Endothelial cell of umbilical vein (primary cell): ENCODE measurements at regions not wholly inside any gene's neighbourhood (a gene's known extent, or its start where the extent isn't known, plus 50 kb on each side); places are given as distances from the start of the nearest gene placed in this dataset.

Source experiments
- BruUV-seq: library from RNA; stranded (reverse); fragments of 400-500 nt; replicated peaks from 2 replicates; lab custom pipeline; 2021; lab: Mats Ljungman, UMichigan
- CTCF ChIA-PET: fragments of 300-600, 350-600 bp; sonication (Branson Sonifier 250); formaldehyde crosslinking; loops from one replicate; lab custom pipeline; 2021; ENCODE audit warnings: antibody characterized with exemption, inconsistent platforms; lab: Charles Lee
- POLR2A ChIA-PET: fragments of 300-600, 350-600 bp; sonication (Branson Sonifier 250); formaldehyde crosslinking; loops from one replicate; lab custom pipeline; 2021; ENCODE audit warnings: antibody characterized with exemption, inconsistent platforms; lab: Charles Lee
- DNase-seq: peaks from one replicate; pipeline ENCODE4 v3.0.0-alpha.2; 2011; ENCODE audit warnings: low read depth, low spot score
- FAIRE-seq: peaks from 2 replicates; lab custom pipeline; 2011; peaks lifted over from hg19 to GRCh38; lab: Jason Lieb, UNC
- H2AFZ ChIP-seq: 2 replicates; pipeline ENCODE4 v1.6.0; 2012; ENCODE audit warnings: low read depth, low read length, control low read depth, inconsistent platforms
- H3K27ac ChIP-seq: 2 replicates; pipeline ENCODE4 v1.5.1; 2011; ENCODE audit warnings: low read depth, mild to moderate bottlenecking, control low read depth, low read length, moderate library complexity; ENCODE audit not compliant: insufficient read depth
- H3K27me3 ChIP-seq, 2 experiments: 2 replicates each; pipeline versions ENCODE4 v1.6.0 to v1.6.1; 2011; ENCODE audit warnings: low read length in 2 of 2, mixed read lengths in 1 of 2; ENCODE audit not compliant: control insufficient read depth in 2 of 2, insufficient read depth in 2 of 2
- H3K36me3 ChIP-seq, 2 experiments: 2 replicates in 1 of 2; 3 replicates in 1 of 2; pipeline ENCODE4 v1.5.1; 2011; ENCODE audit warnings: low read length in 2 of 2, mild to moderate bottlenecking in 1 of 2, moderate library complexity in 1 of 2; ENCODE audit not compliant: control insufficient read depth in 2 of 2, insufficient read depth in 2 of 2; ENCODE audit errors: extremely low read depth in 1 of 2
- H3K4me1 ChIP-seq: 3 replicates; pipeline ENCODE4 v1.5.1; 2011; ENCODE audit warnings: mild to moderate bottlenecking, low read length; ENCODE audit not compliant: control insufficient read depth, insufficient read depth; ENCODE audit errors: extremely low read depth
- H3K4me2 ChIP-seq: 2 replicates; pipeline ENCODE4 v1.6.1; 2011; ENCODE audit warnings: low read length, control low read depth, mixed read lengths; ENCODE audit not compliant: insufficient read depth
- H3K4me3 ChIP-seq, 3 experiments: fragments of 200-600 bp in 1 of 3; sonication (generic), shearing (Covaris generic) in 1 of 3; replicated peaks in 1 of 3; 2 replicates each; pipeline ENCODE4 v1.5.1; 2011 to 2016; ENCODE audit warnings: control low read depth in 3 of 3, low read length in 3 of 3, mild to moderate bottlenecking in 2 of 3, inconsistent platforms in 1 of 3, low read depth in 1 of 3, moderate library complexity in 1 of 3; ENCODE audit not compliant: insufficient read depth in 1 of 3
- H3K79me2 ChIP-seq: 2 replicates; pipeline ENCODE4 v1.6.0; 2012; ENCODE audit warnings: low read length, inconsistent platforms; ENCODE audit not compliant: control insufficient read depth, insufficient read depth
- H3K9ac ChIP-seq: replicated peaks from 2 replicates; pipeline ENCODE3; 2011; ENCODE audit warnings: low read length, control low read depth; ENCODE audit not compliant: insufficient read depth; ENCODE audit errors: extremely low read depth
- H3K9me1 ChIP-seq: replicated peaks from 3 replicates; pipeline ENCODE4 v1.6.0; 2011; ENCODE audit warnings: mild to moderate bottlenecking, low read length; ENCODE audit not compliant: control insufficient read depth, insufficient read depth; ENCODE audit errors: extremely low read depth
- H3K9me3 ChIP-seq: replicated peaks from 2 replicates; pipeline ENCODE4 v1.5.1; 2012; ENCODE audit warnings: low read length, inconsistent platforms; ENCODE audit not compliant: control insufficient read depth, insufficient read depth
- H4K20me1 ChIP-seq: replicated peaks from 2 replicates; pipeline ENCODE3; 2011; ENCODE audit warnings: mild to moderate bottlenecking, low read length; ENCODE audit not compliant: control insufficient read depth, insufficient read depth; ENCODE audit errors: extremely low read depth
- EZH2 ChIP-seq: IDR thresholded peaks from 2 replicates; pipeline ENCODE4 v1.6.1; 2012; ENCODE audit warnings: borderline replicate concordance, low read depth, mild to moderate bottlenecking, moderate library complexity, low read length, inconsistent platforms; ENCODE audit not compliant: severe bottlenecking
- FOS ChIP-seq: IDR thresholded peaks from 2 replicates; pipeline ENCODE4 v1.6.1; 2011; ENCODE audit warnings: mild to moderate bottlenecking, low read length, moderate library complexity, borderline replicate concordance; ENCODE audit not compliant: insufficient read depth
- GATA2 ChIP-seq: IDR thresholded peaks from 2 replicates; pipeline ENCODE4 v1.7.0; 2011; ENCODE audit warnings: low read depth, mild to moderate bottlenecking, moderate library complexity, mixed read lengths, low read length; ENCODE audit not compliant: insufficient read length, insufficient read depth
- JUN ChIP-seq: IDR thresholded peaks from 2 replicates; pipeline ENCODE4 v1.6.1; 2011; ENCODE audit warnings: borderline replicate concordance, low read depth; ENCODE audit not compliant: insufficient read length, insufficient read depth
- MYC ChIP-seq: IDR thresholded peaks from one replicate; pipeline ENCODE4 v1.6.1; 2011; ENCODE audit warnings: mild to moderate bottlenecking, low read depth, low read length
- POLR2A ChIP-seq: IDR thresholded peaks from 2 replicates; pipeline ENCODE4 v1.6.1; 2012; ENCODE audit warnings: low read depth, mild to moderate bottlenecking, control low read depth, low read length
- POLR2AphosphoS5 ChIP-seq: IDR thresholded peaks from 2 replicates; pipeline ENCODE4 v1.6.1; 2012; ENCODE audit warnings: low read depth, mild to moderate bottlenecking, control low read depth, low read length, moderate library complexity; ENCODE audit not compliant: insufficient read depth
- dilution Hi-C: fragments of 300-500 bp; cut with MboI; formaldehyde crosslinking; loops from one replicate; pipeline ENCODE4 v1.15.0; 2019; ENCODE audit warnings: low sequenced_read_pairs; ENCODE audit not compliant: extremely low pct_ligation_motif_present
- intact Hi-C: fragments of 100-400 bp; cut with micrococcal nuclease; formaldehyde crosslinking; loops from one replicate; pipeline ENCODE4 v1.10.0; 2022
- TF ChIP-seq, protein P1 (sequence below): IDR thresholded peaks from 2 replicates; pipeline ENCODE4 v1.6.1; 2011; ENCODE audit not compliant: insufficient read depth, insufficient read length
- TF ChIP-seq, protein P2 (sequence below), 2 donors: IDR thresholded peaks; 1 replicate in 1 of 2; 2 replicates in 1 of 2; pipeline ENCODE4 v1.5.1; 2011; ENCODE audit warnings: low read length in 2 of 2, mild to moderate bottlenecking in 2 of 2, moderate library complexity in 2 of 2, control low read depth in 1 of 2, inconsistent platforms in 1 of 2, low read depth in 1 of 2; ENCODE audit not compliant: insufficient read depth in 1 of 2; ENCODE audit errors: extremely low read depth in 1 of 2

DNA sequence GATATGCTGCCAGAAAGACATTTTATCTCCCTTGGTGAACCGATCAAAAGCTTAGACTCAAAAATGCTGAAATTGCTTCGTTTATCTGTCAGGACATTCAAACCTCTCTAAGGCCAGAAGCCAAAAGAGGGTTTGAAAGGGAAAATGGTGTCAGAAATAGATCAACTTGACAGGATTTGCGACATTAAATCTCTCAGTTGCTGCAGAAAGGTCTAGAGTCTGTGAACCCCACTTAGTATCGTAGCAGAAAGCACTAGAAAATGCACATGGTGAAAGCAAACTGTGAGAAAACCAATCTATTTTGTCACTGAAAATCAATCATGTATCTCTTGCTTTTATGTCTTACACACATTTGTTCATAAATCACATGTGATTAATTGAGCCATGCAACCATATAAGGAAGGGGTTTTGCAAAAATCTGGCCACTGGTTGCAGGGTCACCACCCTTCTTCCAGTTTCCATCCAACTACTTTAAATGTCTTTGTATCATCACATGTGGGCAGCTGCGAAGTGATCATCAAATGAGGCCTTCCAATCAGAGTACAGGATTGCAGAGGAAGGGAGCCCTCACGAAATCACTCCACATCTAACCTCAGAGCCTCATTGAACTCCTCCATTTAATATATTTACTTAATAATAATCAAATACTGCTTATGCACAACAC lies 347.2 kb upstream of the ANXA10 start:
- Histone ChIP-seq H3K27me3 (no peaks in the 10 kb centered on the region), H3K79me2 (no peaks in the 10 kb centered on the region), H3K4me1 (no peaks in the 10 kb centered on the region), H3K9ac (no peak overlapping the region), H2AFZ (no peak overlapping the region), H3K9me1 (no peaks in the 10 kb centered on the region), H3K4me3 (no peak overlapping the region), H4K20me1 (no peaks in the 10 kb centered on the region), H3K4me2 (no peak overlapping the region), H3K9me3 (no peaks in the 10 kb centered on the region), H3K36me3 (no peaks in the 10 kb centered on the region), H3K27ac (no peak overlapping the region)
- FAIRE-seq (no peak), DNase-seq (no peak)
- dilution Hi-C loops: no loop called here
- BruUV-seq: no TSS peak
- TF ChIP-seq JUN (no peak), FOS (no peak), POLR2AphosphoS5 (no peak), EZH2 (no peak), POLR2A (no peak), GATA2 (no peak), MYC (no peak)
- TF ChIP-seq, protein P1, sequence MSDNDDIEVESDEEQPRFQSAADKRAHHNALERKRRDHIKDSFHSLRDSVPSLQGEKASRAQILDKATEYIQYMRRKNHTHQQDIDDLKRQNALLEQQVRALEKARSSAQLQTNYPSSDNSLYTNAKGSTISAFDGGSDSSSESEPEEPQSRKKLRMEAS: no peak
- TF ChIP-seq, protein P2, sequence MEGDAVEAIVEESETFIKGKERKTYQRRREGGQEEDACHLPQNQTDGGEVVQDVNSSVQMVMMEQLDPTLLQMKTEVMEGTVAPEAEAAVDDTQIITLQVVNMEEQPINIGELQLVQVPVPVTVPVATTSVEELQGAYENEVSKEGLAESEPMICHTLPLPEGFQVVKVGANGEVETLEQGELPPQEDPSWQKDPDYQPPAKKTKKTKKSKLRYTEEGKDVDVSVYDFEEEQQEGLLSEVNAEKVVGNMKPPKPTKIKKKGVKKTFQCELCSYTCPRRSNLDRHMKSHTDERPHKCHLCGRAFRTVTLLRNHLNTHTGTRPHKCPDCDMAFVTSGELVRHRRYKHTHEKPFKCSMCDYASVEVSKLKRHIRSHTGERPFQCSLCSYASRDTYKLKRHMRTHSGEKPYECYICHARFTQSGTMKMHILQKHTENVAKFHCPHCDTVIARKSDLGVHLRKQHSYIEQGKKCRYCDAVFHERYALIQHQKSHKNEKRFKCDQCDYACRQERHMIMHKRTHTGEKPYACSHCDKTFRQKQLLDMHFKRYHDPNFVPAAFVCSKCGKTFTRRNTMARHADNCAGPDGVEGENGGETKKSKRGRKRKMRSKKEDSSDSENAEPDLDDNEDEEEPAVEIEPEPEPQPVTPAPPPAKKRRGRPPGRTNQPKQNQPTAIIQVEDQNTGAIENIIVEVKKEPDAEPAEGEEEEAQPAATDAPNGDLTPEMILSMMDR (IDR thresholded peaks at IDR 0.05; ENCODE audit: extremely low read depth in 1 of 2, insufficient read depth in 1 of 2, low read depth in 1 of 2, low read length in 2 of 2): no peak
- CTCF ChIA-PET: no interaction called here
- intact Hi-C loops: loop anchor here (10.0 kb wide), 1 partner anchor 410 kb away; no protein-coding TSS in a partner anchor
- POLR2A ChIA-PET: no interaction called here
